IPS-18a (cell line): ENCODE measurements at regions not wholly inside any gene's neighbourhood (a gene's known extent, or its start where the extent isn't known, plus 50 kb on each side); places are given as distances from the start of the nearest gene placed in this dataset.

ENCODE experiments used
- H3K27ac ChIP-seq: one replicate; pipeline ENCODE4 v1.5.1; 2013; ENCODE audit warnings: low read length
- H3K27me3 ChIP-seq: one replicate; pipeline ENCODE4 v1.6.1; 2013; ENCODE audit warnings: mild to moderate bottlenecking, low read length; ENCODE audit not compliant: control insufficient read depth, insufficient read depth
- H3K36me3 ChIP-seq: one replicate; pipeline ENCODE4 v1.6.1; 2013; ENCODE audit warnings: low read depth, low read length; ENCODE audit not compliant: control insufficient read depth
- H3K4me1 ChIP-seq: one replicate; pipeline ENCODE4 v1.6.1; 2013; ENCODE audit warnings: low read depth, low read length; ENCODE audit not compliant: control insufficient read depth
- H3K4me3 ChIP-seq: one replicate; pipeline ENCODE4 v1.5.1; 2013; ENCODE audit warnings: low read length
- H3K9ac ChIP-seq: one replicate; pipeline ENCODE4 v1.6.1; 2013; ENCODE audit warnings: mild to moderate bottlenecking, low read length, moderate library complexity
- H3K9me3 ChIP-seq: one replicate; pipeline ENCODE4 v1.6.1; 2013; ENCODE audit warnings: low read depth, low read length; ENCODE audit not compliant: control insufficient read depth

DNA sequence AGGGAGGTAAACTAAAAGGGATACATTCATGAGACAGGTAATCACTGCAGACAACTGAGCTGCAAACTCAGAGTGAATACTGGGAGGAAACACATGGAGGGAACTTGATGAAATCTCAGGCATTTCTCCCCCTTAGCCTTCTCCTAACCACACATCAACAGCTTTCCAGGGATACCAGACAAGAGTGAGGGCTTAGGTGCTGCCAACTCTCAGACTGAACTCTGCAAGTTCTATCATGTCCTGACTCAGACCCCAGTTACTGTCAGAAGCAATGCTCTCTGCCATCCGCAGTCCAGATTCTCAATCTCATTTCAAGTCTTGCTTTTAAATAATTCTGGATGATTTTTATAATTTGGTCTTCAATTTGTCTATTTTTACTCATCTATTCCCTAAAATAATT, 267.3 kb downstream of the LTN1 start:
- H3K9ac ChIP-seq: no peak overlapping the region
- no peaks in the 10 kb centered on the region for H3K36me3 ChIP-seq
- H3K4me3 ChIP-seq: no peak overlapping the region
- H3K4me1 ChIP-seq: no peaks in the 10 kb centered on the region
- H3K9me3 ChIP-seq: no peaks in the 10 kb centered on the region
- H3K27me3 ChIP-seq: no peaks in the 10 kb centered on the region
- no peak overlapping the region for H3K27ac ChIP-seq

DNA sequence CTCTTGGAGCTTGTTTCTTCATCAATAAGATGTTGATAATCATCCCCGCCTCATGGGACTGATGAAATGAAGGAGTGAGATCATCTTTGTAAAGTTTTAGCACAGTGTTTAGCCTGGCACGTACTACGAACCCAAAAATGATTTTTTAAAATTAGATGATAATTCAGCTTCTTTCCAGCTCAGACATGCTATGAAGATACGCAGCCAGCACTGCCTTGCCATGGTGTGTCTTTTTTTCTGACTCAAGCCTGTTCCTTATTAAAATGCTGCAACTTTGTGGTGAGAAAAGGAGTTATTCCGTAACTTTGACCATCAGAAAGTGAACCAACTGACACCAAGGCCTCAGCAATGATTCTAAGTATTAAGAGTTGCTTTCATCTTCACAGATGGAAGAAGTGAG, 269.0 kb downstream of the LTN1 start:
- H3K9ac ChIP-seq: no peak overlapping the region
- H3K36me3 ChIP-seq: no peaks in the 10 kb centered on the region
- no peaks in the 10 kb centered on the region for H3K9me3 ChIP-seq
- no peaks in the 10 kb centered on the region for H3K27me3 ChIP-seq
- no peak overlapping the region for H3K4me3 ChIP-seq
- no peaks in the 10 kb centered on the region for H3K4me1 ChIP-seq
- no peak overlapping the region for H3K27ac ChIP-seq

DNA sequence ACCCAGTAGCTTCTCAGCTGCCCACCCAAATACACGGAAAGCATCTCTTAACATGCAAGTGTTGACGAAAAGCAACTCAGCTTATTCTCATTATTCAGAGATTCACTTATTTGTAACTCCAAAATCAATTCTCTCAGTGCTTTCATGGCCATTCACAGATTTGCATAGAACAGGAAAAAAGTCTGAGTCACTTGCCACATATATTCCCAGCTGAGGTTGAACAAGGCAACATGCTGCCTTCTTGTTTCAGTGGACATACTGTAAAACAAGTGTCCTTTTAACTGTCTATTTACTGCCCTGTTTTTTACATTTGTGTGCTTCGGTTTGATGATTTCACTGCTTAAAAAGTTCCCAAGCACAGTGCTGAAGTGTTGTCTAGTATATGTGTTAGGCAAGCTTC, 273.0 kb downstream of the LTN1 start:
- H3K4me3 ChIP-seq: no peak overlapping the region
- no peak overlapping the region for H3K27ac ChIP-seq
- no peaks in the 10 kb centered on the region for H3K27me3 ChIP-seq
- no peaks in the 10 kb centered on the region for H3K36me3 ChIP-seq
- no peaks in the 10 kb centered on the region for H3K4me1 ChIP-seq
- H3K9me3 ChIP-seq: no peaks in the 10 kb centered on the region
- H3K9ac ChIP-seq: no peak overlapping the region

DNA sequence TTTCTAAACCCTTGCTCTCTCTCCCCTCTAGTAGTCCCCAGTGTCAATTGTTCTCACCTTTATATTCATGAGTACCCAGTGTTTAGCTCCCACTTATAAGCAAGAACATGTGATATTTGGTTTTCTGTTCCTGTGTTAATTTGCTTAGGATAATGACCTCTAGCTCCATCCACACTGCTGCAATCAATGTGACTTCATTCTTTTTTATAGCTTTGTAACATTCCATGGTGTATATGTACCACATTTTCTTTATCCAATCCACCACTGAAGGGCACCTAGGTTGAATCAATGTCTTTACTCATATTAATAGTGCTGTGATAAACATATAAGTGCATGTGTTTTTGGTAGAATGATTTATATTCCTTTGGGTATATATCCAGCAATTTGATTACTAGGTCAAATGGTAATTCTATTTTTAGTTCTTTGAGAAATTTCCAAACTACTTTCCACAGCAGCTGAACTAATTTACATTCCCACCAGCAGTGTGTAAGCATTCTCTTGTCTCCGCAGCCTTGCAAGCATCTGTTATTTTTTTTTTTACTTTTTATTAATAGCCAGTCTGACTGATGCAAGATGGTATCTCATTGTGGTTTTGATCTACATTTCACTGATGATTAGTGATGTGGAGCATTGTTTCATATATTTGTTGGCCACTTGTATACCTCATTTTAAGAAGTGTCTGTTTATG, 277.8 kb downstream of the LTN1 start:
- Histone ChIP-seq H3K9ac (no peak overlapping the region), H3K27ac (no peak overlapping the region), H3K4me1 (no peaks in the 10 kb centered on the region), H3K36me3 (no peaks in the 10 kb centered on the region), H3K9me3 (no peaks in the 10 kb centered on the region), H3K27me3 (no peaks in the 10 kb centered on the region), H3K4me3 (no peak overlapping the region)

DNA sequence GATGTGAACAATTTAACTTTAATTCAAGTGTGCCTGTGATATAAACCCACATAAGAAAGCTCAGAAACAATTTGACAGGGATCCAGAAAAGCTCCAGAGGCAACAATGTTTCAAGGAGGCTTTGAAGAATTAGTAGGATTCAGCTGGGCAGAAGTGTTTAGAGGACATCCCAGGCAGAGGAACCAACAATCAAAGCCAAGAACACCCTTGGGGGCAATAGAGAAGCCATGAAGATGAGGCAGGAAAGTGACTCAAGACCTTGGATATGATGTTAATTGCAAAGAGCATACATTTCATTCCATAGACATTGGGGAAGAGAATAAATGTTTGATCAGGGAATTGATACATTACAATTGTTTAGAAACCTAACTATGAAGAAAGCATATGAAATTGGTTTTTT, 280.3 kb downstream of the LTN1 start:
- Histone ChIP-seq H3K9me3 (no peaks in the 10 kb centered on the region), H3K36me3 (no peaks in the 10 kb centered on the region), H3K4me3 (no peak overlapping the region), H3K27ac (no peak overlapping the region), H3K9ac (no peak overlapping the region), H3K4me1 (no peaks in the 10 kb centered on the region), H3K27me3 (no peaks in the 10 kb centered on the region)

DNA sequence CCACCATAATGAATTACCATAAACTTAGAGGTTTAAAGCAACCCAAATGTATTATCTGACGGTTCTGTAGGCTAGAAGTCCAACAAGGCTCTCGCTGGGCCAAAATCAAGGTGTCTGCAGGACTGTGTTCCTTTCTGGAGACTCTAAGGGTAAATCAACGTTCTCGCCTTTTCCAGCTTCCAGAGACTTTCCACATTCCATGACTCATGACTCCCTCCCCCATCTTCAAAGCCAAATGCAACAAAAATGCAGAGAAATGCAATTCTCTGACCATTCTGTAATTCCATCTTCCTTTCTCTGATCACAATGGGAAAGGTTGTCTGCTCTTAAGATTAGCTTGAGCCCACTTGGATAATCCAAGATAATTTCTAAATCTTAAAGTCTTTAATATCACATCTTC, 287.1 kb downstream of the LTN1 start:
- H3K9me3 ChIP-seq: no peaks in the 10 kb centered on the region
- H3K36me3 ChIP-seq: no peaks in the 10 kb centered on the region
- H3K27me3 ChIP-seq: no peaks in the 10 kb centered on the region
- H3K4me1 ChIP-seq: no peaks in the 10 kb centered on the region
- no peak overlapping the region for H3K9ac ChIP-seq
- H3K4me3 ChIP-seq: no peak overlapping the region
- no peak overlapping the region for H3K27ac ChIP-seq

DNA sequence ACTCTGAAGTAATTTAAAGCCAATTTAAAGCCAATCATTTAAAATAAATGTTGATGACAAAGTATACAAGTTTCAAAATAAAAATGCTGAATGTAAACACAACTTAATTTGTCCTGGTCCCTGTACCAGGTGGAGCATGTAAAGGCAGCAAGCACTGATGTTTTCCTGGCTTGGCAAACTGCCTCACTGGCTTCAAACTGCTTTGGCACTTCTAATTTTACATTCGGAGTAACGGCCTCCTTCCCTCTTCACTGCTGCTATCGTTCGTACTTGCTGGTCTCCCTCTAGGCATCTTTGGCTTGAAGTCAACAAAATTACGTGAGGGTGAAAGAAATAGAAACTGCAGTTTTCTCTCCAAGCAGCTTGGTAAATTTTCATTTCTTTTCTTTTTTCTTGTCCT, 287.9 kb downstream of the LTN1 start:
- Histone ChIP-seq H3K9ac (no peak overlapping the region), H3K27ac (no peak overlapping the region), H3K4me1 (no peaks in the 10 kb centered on the region), H3K36me3 (no peaks in the 10 kb centered on the region), H3K9me3 (no peaks in the 10 kb centered on the region), H3K4me3 (no peak overlapping the region), H3K27me3 (no peaks in the 10 kb centered on the region)

DNA sequence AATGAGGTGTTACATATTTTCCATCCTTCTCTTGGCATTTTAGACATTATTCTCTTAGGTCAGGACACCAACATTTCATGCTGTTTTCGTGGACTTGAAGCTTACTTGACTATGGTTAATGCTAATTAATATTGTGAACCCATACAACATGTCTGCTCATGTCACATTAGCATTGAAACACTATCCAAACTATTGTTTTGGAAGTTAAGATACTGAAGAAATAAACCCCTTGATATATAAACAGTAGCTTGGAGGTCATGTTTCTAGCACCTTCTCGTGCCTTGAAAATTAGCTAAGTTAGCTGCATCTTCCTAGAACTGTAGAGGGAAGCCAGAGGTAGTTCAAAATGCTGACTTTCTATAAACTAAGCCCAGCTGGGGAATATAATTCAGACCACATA, 288.8 kb downstream of the LTN1 start:
- Histone ChIP-seq H3K9me3 (no peaks in the 10 kb centered on the region), H3K27ac (no peak overlapping the region), H3K4me3 (no peak overlapping the region), H3K36me3 (no peaks in the 10 kb centered on the region), H3K9ac (no peak overlapping the region), H3K4me1 (no peaks in the 10 kb centered on the region), H3K27me3 (no peaks in the 10 kb centered on the region)

DNA sequence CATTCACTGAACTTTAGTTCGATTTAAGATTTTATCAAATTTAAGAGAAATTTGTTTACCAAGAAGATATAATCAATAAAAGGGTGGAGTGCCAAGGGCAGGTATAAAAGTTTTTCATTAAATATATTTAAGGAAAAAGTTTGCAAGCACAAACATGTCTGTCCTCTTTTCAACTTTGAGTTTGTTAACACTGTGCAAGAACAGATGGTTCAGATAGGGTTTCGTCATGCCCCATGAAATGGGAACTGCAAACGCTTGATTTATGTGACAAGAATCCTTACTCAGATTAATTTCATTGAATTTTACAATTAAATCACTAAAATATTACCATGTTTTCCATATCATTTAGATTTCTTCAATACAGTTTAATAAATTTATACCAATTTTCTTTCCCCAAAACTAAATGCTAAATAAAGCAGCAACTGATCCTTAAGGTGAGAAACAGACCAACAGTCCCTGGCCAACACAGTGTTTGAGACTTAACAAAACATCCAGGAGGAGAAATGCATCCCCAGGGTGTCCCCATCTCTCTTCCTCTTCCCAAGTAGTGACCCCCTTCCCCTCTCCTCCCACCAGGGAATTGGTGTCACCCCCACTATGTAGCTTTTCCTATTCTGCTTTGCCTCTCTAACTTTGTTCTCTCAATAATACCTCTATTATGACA, 292.9 kb downstream of the LTN1 start:
- no peaks in the 10 kb centered on the region for H3K27me3 ChIP-seq
- no peak overlapping the region for H3K9ac ChIP-seq
- no peak overlapping the region for H3K4me3 ChIP-seq
- H3K9me3 ChIP-seq: no peaks in the 10 kb centered on the region
- H3K27ac ChIP-seq: no peak overlapping the region
- H3K36me3 ChIP-seq: no peaks in the 10 kb centered on the region
- H3K4me1 ChIP-seq: no peaks in the 10 kb centered on the region

DNA sequence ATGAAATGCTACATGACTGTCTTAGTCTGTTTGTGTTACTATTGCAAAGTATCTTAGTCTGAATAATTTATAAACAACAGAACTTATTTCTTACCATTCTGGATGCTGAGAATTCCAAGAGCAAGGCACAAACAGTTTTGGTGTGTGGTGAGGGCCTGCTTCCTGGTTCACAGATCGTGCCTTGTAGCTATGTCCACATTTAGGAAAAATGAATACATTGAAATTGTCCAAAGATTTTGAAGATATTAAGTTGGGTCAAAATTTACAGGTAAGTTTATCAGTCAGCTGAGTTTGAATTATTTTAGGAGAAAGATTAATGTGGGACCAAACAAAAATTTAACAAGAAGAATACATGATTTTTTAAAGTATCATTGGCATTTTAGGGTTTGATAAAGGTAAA, 293.5 kb downstream of the LTN1 start:
- H3K9ac ChIP-seq: no peak overlapping the region
- no peaks in the 10 kb centered on the region for H3K27me3 ChIP-seq
- H3K4me1 ChIP-seq: no peaks in the 10 kb centered on the region
- H3K27ac ChIP-seq: no peak overlapping the region
- H3K9me3 ChIP-seq: no peaks in the 10 kb centered on the region
- H3K36me3 ChIP-seq: no peaks in the 10 kb centered on the region
- H3K4me3 ChIP-seq: no peak overlapping the region

DNA sequence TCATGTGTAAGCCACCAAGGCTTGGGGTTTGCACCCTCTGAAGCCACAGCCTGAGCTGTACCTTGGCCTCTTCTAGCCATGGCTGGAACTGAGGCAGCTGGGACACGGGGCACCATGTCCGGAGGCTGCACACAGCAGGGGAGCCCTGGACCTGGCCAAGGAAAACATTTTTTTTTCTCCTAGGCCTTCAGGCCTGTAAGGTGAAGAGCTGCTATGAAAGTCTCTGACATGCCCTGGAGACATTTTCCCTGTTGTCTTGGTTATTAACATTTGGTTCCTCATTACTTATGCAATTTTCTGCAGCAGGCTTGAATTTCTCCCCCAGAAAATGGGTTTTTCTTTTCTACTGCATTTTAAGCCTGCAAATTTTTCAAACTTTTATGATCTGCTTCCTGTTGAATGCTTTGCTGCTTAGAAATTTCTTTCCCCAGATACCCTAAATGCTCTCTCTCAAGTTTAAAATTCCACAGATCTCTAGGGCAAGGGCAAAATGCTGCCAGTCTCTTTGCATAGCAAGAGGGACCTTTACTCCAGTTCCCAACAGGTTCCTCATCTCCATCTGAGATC, 295.8 kb downstream of the LTN1 start:
- Histone ChIP-seq H3K9ac (no peak overlapping the region), H3K4me3 (no peak overlapping the region), H3K9me3 (no peaks in the 10 kb centered on the region), H3K27me3 (no peaks in the 10 kb centered on the region), H3K36me3 (no peaks in the 10 kb centered on the region), H3K4me1 (no peaks in the 10 kb centered on the region), H3K27ac (no peak overlapping the region)

DNA sequence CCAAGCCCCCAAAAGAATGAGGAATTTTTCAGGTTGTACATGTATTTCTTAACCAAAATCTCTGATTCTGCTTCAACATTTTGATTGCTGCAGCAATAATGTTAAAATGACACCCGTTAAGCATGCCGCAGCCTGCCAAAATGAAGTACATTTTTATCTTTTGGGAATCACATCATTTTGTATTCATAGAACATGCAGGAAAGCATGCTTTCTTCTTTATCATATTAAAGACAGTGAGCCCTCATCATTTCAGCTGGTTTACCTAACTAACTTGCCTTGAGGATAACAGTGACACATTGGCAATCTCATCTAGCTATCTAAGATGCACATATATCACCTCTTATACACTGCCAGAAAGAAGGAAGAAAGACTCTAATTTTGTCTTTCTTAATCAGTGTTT, 299.2 kb downstream of the LTN1 start:
- Histone ChIP-seq H3K4me3 (no peak overlapping the region), H3K9me3 (no peaks in the 10 kb centered on the region), H3K27ac (no peak overlapping the region), H3K9ac (no peak overlapping the region), H3K4me1 (peaks cover 3% of the 10 kb centered on the region), H3K36me3 (no peaks in the 10 kb centered on the region), H3K27me3 (no peaks in the 10 kb centered on the region)
